Upper lobe of right lung (tissue), 1 donor: ENCODE measurements at regions not wholly inside any gene's neighbourhood (a gene's known extent, or its start where the extent isn't known, plus 50 kb on each side); places are given as distances from the start of the nearest gene placed in this dataset.

ENCODE experiments used
- ATAC-seq: fragments of 200-7000 bp; cut with Tn5 transposase; one replicate; pipeline ENCODE4 v1.9.1; 2020; ENCODE audit warnings: mild to moderate bottlenecking, moderate library complexity
- DNase-seq: peaks from one replicate; pipeline ENCODE4 v3.0.0-alpha.2; 2020
- H3K27ac ChIP-seq: fragments of 200-600 bp; one replicate; pipeline ENCODE4 v1.8.0; 2022
- H3K27me3 ChIP-seq: fragments of 200-600 bp; one replicate; pipeline ENCODE4 v1.8.0; 2022; ENCODE audit warnings: mild to moderate bottlenecking
- H3K36me3 ChIP-seq: fragments of 200-600 bp; one replicate; pipeline ENCODE4 v1.8.0; 2022
- H3K4me1 ChIP-seq: fragments of 200-600 bp; one replicate; pipeline ENCODE4 v1.8.0; 2022
- H3K4me3 ChIP-seq: fragments of 200-600 bp; one replicate; pipeline ENCODE4 v1.8.0; 2022; ENCODE audit warnings: mild to moderate bottlenecking
- H3K9me3 ChIP-seq: fragments of 200-600 bp; one replicate; pipeline ENCODE4 v1.8.0; 2022
- CTCF ChIP-seq: fragments of 200-600 bp; IDR thresholded peaks from one replicate; pipeline ENCODE4 v1.8.0; 2022; ENCODE audit warnings: antibody characterized with exemption
- intact Hi-C: fragments of 100-400 bp; cut with DNase I; formaldehyde crosslinking; loops from one replicate; pipeline ENCODE4 v1.11.0; 2022
- donor health status: DM: no; HTN: yes; CAD: no; lungs with severe emphysema.

DNA sequence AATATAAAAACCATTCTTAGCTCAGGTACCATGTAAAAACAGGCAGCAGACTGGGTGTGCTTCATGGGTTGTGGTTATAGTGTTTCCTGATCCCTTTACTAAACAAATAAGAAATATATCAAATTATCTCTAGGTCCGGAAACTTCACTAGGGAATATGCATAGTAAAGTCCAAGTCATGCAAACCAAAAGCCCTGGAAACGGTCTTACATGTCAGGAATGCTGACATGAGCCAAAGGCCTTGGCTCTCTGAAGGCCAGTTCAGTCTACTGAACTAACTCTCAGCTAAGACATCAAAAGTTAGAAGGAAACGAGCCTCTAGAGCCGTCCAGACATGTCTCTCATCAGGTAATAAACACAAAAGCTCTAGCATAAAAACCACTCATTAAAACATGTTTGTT lies 778.9 kb upstream of the ZNF608 start:
- Histone ChIP-seq H3K27ac (no peak overlapping the region), H3K9me3 (no peaks in the 10 kb centered on the region), H3K4me3 (no peak overlapping the region), H3K27me3 (no peaks in the 10 kb centered on the region), H3K4me1 (no peaks in the 10 kb centered on the region), H3K36me3 (no peaks in the 10 kb centered on the region)
- intact Hi-C loops = no loop called here
- no peak for DNase-seq
- no peak for TF ChIP-seq CTCF
- no peak for ATAC-seq

DNA sequence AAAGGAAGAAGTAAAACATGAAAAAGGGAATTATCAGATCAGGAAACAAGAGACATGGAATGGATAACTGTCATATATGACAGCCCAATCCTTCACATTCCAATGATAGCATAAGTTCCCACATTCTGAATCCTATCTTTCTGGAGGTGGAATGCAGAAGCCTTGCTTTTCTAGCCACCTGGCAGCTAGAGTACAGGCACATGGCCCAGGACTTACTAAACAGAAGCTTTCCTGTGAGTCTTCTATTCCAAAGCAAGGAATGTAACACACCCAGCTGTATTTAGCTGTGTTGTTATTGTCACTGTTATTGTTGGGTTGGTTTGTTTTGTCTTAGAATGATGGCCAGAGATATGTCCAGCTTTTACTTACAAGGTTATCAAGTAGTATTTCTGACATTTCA lies 780.5 kb upstream of the ZNF608 start:
- no peaks in the 10 kb centered on the region for H3K4me1 ChIP-seq
- no peaks in the 10 kb centered on the region for H3K9me3 ChIP-seq
- no peak overlapping the region for H3K27ac ChIP-seq
- no peak overlapping the region for H3K4me3 ChIP-seq
- intact Hi-C loops = no loop called here
- H3K27me3 ChIP-seq = no peaks in the 10 kb centered on the region
- DNase-seq (no peak), ATAC-seq (no peak)
- H3K36me3 ChIP-seq = no peaks in the 10 kb centered on the region
- TF ChIP-seq CTCF = no peak

DNA sequence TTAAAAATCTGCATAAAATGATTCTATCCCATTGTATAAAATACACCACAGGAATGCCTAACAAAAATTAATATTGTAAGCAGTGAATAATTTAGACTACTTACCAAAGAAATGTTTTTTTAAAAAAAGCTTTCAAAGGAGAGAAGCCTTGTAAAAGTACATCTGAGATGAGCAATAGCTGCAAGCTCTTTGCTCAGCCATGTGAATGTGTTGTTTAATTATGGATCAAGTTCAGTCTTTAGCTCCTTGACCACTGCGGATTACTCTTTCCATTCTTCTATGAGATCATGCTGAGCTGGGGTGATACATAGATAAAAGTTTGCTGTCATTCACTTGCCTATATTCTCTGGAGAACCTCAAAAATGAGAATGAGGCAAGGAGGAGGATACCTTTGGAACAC lies 782.4 kb upstream of the ZNF608 start:
- no peak overlapping the region for H3K4me3 ChIP-seq
- H3K27me3 ChIP-seq = no peaks in the 10 kb centered on the region
- TF ChIP-seq CTCF = no peak
- H3K4me1 ChIP-seq = no peaks in the 10 kb centered on the region
- DNase-seq (no peak), ATAC-seq (no peak)
- intact Hi-C loops = no loop called here
- no peaks in the 10 kb centered on the region for H3K9me3 ChIP-seq
- no peak overlapping the region for H3K27ac ChIP-seq
- no peaks in the 10 kb centered on the region for H3K36me3 ChIP-seq

GRCh38 chr5:125530833-125531615 lies 784.6 kb upstream of the ZNF608 start:
- H3K9me3 ChIP-seq = no peaks in the 10 kb centered on the region
- H3K36me3 ChIP-seq = no peaks in the 10 kb centered on the region
- no peaks in the 10 kb centered on the region for H3K27me3 ChIP-seq
- intact Hi-C loops = no loop called here
- ATAC-seq (no peak), DNase-seq (no peak)
- H3K4me1 ChIP-seq = no peaks in the 10 kb centered on the region
- no peak overlapping the region for H3K4me3 ChIP-seq
- TF ChIP-seq CTCF = no peak
- H3K27ac ChIP-seq = no peak overlapping the region

DNA sequence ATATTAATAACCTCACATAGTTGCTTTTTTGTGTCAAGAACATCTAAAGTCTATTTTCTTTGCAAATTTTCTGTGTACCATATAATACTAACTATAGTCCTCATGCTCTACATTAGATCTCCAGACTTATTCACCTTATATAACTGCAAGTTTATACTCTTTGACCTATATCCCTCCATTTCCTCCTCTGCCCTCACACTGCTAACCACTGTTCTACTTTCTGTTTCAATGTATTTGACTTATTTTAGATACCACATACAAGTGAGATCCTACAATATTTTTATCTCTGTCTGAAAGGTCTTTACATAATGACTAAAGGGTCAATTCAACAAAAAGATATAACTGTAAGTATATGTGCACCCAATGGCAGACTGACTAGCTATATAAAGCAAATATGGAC lies 789.7 kb upstream of the ZNF608 start:
- Histone ChIP-seq H3K27me3 (no peaks in the 10 kb centered on the region), H3K4me3 (no peak overlapping the region), H3K9me3 (no peaks in the 10 kb centered on the region), H3K27ac (no peak overlapping the region), H3K4me1 (no peaks in the 10 kb centered on the region), H3K36me3 (no peaks in the 10 kb centered on the region)
- intact Hi-C loops = no loop called here
- TF ChIP-seq CTCF = no peak
- no peak for ATAC-seq
- DNase-seq = no peak

DNA sequence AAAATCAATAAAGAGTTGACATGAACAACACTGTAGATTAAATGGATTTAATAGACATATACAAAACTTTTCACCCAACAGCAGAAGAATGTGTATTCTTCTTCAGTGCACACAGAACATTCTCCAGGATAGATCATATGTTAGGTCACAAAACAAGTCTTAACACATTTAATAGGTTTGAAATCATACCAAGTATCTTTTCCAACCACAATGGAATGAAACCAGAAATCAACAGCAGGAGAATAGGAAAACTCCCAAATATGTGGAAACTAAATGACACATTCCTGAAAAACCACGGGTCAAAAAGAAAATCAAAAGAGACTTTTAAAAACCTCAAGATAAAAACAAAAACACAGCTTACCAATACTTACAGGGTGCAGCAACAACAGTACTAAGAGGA lies 790.1 kb upstream of the ZNF608 start:
- Histone ChIP-seq H3K9me3 (no peaks in the 10 kb centered on the region), H3K27me3 (no peaks in the 10 kb centered on the region), H3K4me1 (no peaks in the 10 kb centered on the region), H3K27ac (no peak overlapping the region), H3K36me3 (no peaks in the 10 kb centered on the region), H3K4me3 (no peak overlapping the region)
- no peak for DNase-seq
- ATAC-seq = no peak
- intact Hi-C loops = no loop called here
- TF ChIP-seq CTCF = no peak
